Stimulated activated naive CD4-positive, alpha-beta T cell treated with Interleukin-2 at 50 U/mL for 16 hours (primary cell): ENCODE measurements at regions not wholly inside any gene's neighbourhood (a gene's known extent, or its start where the extent isn't known, plus 50 kb on each side); places are given as distances from the start of the nearest gene placed in this dataset.

ENCODE experiments used
- DNase-seq: peaks from one replicate; lab custom pipeline; 2025; lab: John Stamatoyannopoulos, UW

GRCh38 chr19:31708520-31708919 lies 359.3 kb upstream of the TSHZ3 start:
- DNase-seq, result no peak

GRCh38 chr19:31709476-31709875 lies 360.2 kb upstream of the TSHZ3 start:
- DNase-seq, result no peak

- no peak for DNase-seq
Observed at GRCh38 chr19:31715249-31715945, 366.2 kb upstream of the TSHZ3 start.

GRCh38 chr19:31716826-31717225 lies 367.6 kb upstream of the TSHZ3 start:
- DNase-seq, result no peak

GRCh38 chr19:31717269-31717923 lies 368.2 kb upstream of the TSHZ3 start:
- DNase-seq, result no peak

- no peak for DNase-seq
Observed at GRCh38 chr19:31718032-31718431, 368.8 kb upstream of the TSHZ3 start.

- DNase-seq, result no peak
Observed at GRCh38 chr19:31718898-31719297, 369.7 kb upstream of the TSHZ3 start.

GRCh38 chr19:31723101-31723500 lies 373.9 kb upstream of the TSHZ3 start:
- DNase-seq, result no peak

GRCh38 chr19:31725051-31725450 lies 375.8 kb upstream of the TSHZ3 start:
- no peak for DNase-seq

GRCh38 chr19:31727536-31727935 lies 378.3 kb upstream of the TSHZ3 start:
- DNase-seq, result no peak

GRCh38 chr19:31730270-31730669 lies 381.0 kb upstream of the TSHZ3 start:
- no peak for DNase-seq

- DNase-seq, result no peak
Observed at GRCh38 chr19:31733591-31733990, 384.4 kb upstream of the TSHZ3 start.

GRCh38 chr19:31742249-31742648 lies 393.0 kb upstream of the TSHZ3 start:
- no peak for DNase-seq

GRCh38 chr19:31745731-31746130 lies 396.5 kb upstream of the TSHZ3 start:
- no peak for DNase-seq

GRCh38 chr19:31749231-31749630 lies 400.0 kb upstream of the TSHZ3 start:
- DNase-seq, result no peak

- no peak for DNase-seq
Observed at GRCh38 chr19:31759359-31759758, 410.1 kb upstream of the TSHZ3 start.

- no peak for DNase-seq
Observed at GRCh38 chr19:31761281-31761913, 412.2 kb upstream of the TSHZ3 start.

- DNase-seq, result no peak
Observed at GRCh38 chr19:31770223-31770622, 421.0 kb upstream of the TSHZ3 start.

GRCh38 chr19:31772915-31773314 lies 423.7 kb upstream of the TSHZ3 start:
- no peak for DNase-seq

GRCh38 chr19:31781542-31781941 lies 432.3 kb upstream of the TSHZ3 start:
- DNase-seq, result no peak

- DNase-seq, result no peak
Observed at GRCh38 chr19:31783592-31783991, 434.4 kb upstream of the TSHZ3 start.

- no peak for DNase-seq
Observed at GRCh38 chr19:31784671-31785101, 435.4 kb upstream of the TSHZ3 start.

- DNase-seq, result no peak
Observed at GRCh38 chr19:31801611-31802010, 452.4 kb upstream of the TSHZ3 start.
